AG09309 (cell line): ENCODE measurements at regions not wholly inside any gene's neighbourhood (a gene's known extent, or its start where the extent isn't known, plus 50 kb on each side); places are given as distances from the start of the nearest gene placed in this dataset.

Source experiments
- DNase-seq: peaks from one replicate; pipeline ENCODE4 v3.0.0-alpha.2; 2010; ENCODE audit warnings: low read depth
- H3K4me3 ChIP-seq: 2 replicates; pipeline ENCODE4 v1.5.1; 2011; ENCODE audit warnings: mild to moderate bottlenecking, low read depth, low read length, moderate library complexity; ENCODE audit not compliant: control insufficient read depth
- CTCF ChIP-seq: IDR thresholded peaks from 2 replicates; pipeline ENCODE4 v1.5.1; 2011; ENCODE audit warnings: mild to moderate bottlenecking, low read depth, low read length, inconsistent platforms; ENCODE audit not compliant: insufficient read depth, control insufficient read depth; ENCODE audit errors: missing control alignments

- TF ChIP-seq CTCF, result no peak
- peak; percentile 47 for DNase-seq
- no peak overlapping the region for H3K4me3 ChIP-seq
Measured at GRCh38 chr11:122491509-122491908, 164.0 kb upstream of the UBASH3B start.

GRCh38 chr11:122488892-122489706 is 166.4 kb upstream of the UBASH3B start:
- no peak overlapping the region for H3K4me3 ChIP-seq
- DNase-seq, result no peak
- TF ChIP-seq CTCF, result no peak

GRCh38 chr11:122487669-122488068 is 167.9 kb upstream of the UBASH3B start:
- DNase-seq, result no peak
- TF ChIP-seq CTCF, result no peak
- H3K4me3 ChIP-seq, result no peak overlapping the region

DNA sequence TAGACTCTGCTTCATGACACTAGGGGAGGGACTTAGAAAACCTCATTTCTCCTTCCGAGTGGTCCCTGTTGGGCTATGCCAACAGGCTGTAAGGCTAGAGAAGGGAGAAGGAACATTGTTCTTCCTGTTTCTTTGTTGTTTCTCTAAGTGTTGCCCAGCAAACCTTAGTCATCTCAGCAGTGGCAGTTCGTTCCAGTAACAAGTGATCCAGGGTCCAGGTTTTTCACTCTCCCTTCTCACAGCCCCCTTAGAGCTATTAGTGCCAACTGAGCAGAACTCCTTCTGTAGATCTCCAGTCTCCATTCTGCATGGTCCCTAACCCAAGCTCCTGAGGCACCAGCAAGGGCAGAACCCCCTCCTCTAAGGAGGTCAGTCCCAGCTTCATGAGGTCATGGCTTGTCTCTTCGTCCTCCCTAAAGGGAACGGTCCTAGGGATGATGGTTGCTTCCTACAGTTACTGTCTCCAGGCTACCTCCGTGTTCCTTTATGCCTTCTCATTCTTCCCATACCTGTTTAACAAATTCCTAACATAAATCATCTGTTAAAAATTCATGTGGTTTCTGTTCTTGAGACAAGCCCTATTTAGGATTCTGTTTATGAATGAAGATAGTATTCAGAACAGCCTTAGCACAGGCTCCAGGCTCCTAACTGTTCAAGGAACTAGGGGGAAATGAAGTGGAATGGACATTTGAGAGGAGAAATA is 168.6 kb upstream of the UBASH3B start:
- TF ChIP-seq CTCF, result no peak
- DNase-seq, result no peak
- H3K4me3 ChIP-seq, result no peak overlapping the region

- no peak for TF ChIP-seq CTCF
- H3K4me3 ChIP-seq, result no peak overlapping the region
- no peak for DNase-seq
Measured at GRCh38 chr11:122478986-122479385, 176.5 kb upstream of the UBASH3B start.

DNA sequence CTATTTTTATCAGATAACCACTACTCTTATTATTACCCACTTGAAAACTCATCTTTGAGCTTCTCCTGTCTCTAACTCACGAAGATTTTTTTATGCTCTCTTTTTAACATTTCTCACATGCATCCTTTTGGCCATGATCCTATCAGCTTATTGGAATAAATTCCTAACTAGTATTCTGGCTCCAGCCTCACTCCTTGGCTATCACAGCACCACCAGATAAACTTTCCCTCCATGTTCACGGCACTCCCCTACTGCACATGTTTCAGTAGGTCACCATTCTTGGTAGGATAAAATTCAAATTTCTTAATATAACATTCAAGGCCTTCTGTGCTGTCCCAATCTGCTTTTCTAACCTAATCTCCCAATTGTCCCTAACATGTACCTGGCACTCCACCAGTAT is 186.6 kb upstream of the UBASH3B start:
- DNase-seq, result no peak
- TF ChIP-seq CTCF, result no peak

More for the DNA sequence above, 186.6 kb upstream of the UBASH3B start:
- H3K4me3 ChIP-seq, result no peak overlapping the region
